Endothelial cell of umbilical vein (primary cell): ENCODE measurements at regions not wholly inside any gene's neighbourhood (a gene's known extent, or its start where the extent isn't known, plus 50 kb on each side); places are given as distances from the start of the nearest gene placed in this dataset.

Source experiments
- CTCF ChIP-seq, 2 donors: IDR thresholded peaks; 1 replicate in 1 of 2; 2 replicates in 1 of 2; pipeline ENCODE4 v1.5.1; 2011; ENCODE audit warnings: low read length in 2 of 2, mild to moderate bottlenecking in 2 of 2, moderate library complexity in 2 of 2, control low read depth in 1 of 2, inconsistent platforms in 1 of 2, low read depth in 1 of 2; ENCODE audit not compliant: insufficient read depth in 1 of 2; ENCODE audit errors: extremely low read depth in 1 of 2
- MAX ChIP-seq: IDR thresholded peaks from 2 replicates; pipeline ENCODE4 v1.6.1; 2011; ENCODE audit not compliant: insufficient read depth, insufficient read length
- POLR2AphosphoS5 ChIP-seq: IDR thresholded peaks from 2 replicates; pipeline ENCODE4 v1.6.1; 2012; ENCODE audit warnings: low read depth, mild to moderate bottlenecking, control low read depth, low read length, moderate library complexity; ENCODE audit not compliant: insufficient read depth

GRCh38 chr20:30892541-30893345 is 364.7 kb upstream of the DEFB115 start:
- TF ChIP-seq CTCF (IDR thresholded peaks at IDR 0.05; ENCODE audit: extremely low read depth in 1 of 2, insufficient read depth in 1 of 2, low read depth in 1 of 2, low read length in 2 of 2), result no peak
- no peak for TF ChIP-seq POLR2AphosphoS5
- no peak for TF ChIP-seq MAX
